Caco-2 (cell line): ENCODE measurements at regions not wholly inside any gene's neighbourhood (a gene's known extent, or its start where the extent isn't known, plus 50 kb on each side); places are given as distances from the start of the nearest gene placed in this dataset.

Experiments used
- BruUV-seq: library from RNA; stranded (reverse); fragments of 400-500 nt; replicated peaks from 2 replicates; lab custom pipeline; 2021; lab: Mats Ljungman, UMichigan
- CTCF ChIA-PET: fragments of 300-600 bp; sonication (Branson Sonifier 250); formaldehyde crosslinking; loops from one replicate; lab custom pipeline; 2022; ENCODE audit warnings: antibody characterized with exemption; lab: Charles Lee
- POLR2A ChIA-PET: fragments of 300-600 bp; sonication (Branson Sonifier 250); formaldehyde crosslinking; loops from one replicate; lab custom pipeline; 2022; ENCODE audit warnings: antibody characterized with exemption; lab: Charles Lee
- DNase-seq, 2 experiments: peaks; one replicate each; pipeline versions ENCODE4 v3.0.0 to v3.0.0-alpha.2; 2020 to 2022
- H3K27me3 ChIP-seq: replicated peaks from 2 replicates; pipeline ENCODE4 v1.6.0; 2011; ENCODE audit warnings: low read length; ENCODE audit not compliant: control insufficient read depth, insufficient read depth
- H3K36me3 ChIP-seq: 2 replicates; pipeline ENCODE4 v1.5.1; 2011; ENCODE audit warnings: low read length; ENCODE audit not compliant: control insufficient read depth, insufficient read depth
- H3K4me1 ChIP-seq: fragments of 250-450 bp; sonication (Bioruptor Pico); 2 replicates; pipeline ENCODE4 v1.5.1; 2020; ENCODE audit warnings: mild to moderate bottlenecking
- H3K4me3 ChIP-seq: 2 replicates; pipeline ENCODE4 v1.5.1; 2011; ENCODE audit warnings: low read depth, mild to moderate bottlenecking, control low read depth, low read length
- H3K9me3 ChIP-seq: fragments of 250-450 bp; sonication (Bioruptor Pico); 2 replicates; pipeline ENCODE4 v1.5.1; 2020; ENCODE audit warnings: mild to moderate bottlenecking, moderate library complexity
- H3K27ac Mint-ChIP-seq: one replicate; pipeline ENCODE4 v1.8.0; 2022; ENCODE audit warnings: mixed read lengths; ENCODE audit not compliant: unreplicated experiment
- H3K27me3 Mint-ChIP-seq: one replicate; pipeline ENCODE4 v1.8.0; 2022; ENCODE audit warnings: mixed read lengths; ENCODE audit not compliant: insufficient read depth, unreplicated experiment
- H3K36me3 Mint-ChIP-seq: one replicate; pipeline ENCODE4 v1.8.0; 2022; ENCODE audit warnings: mild to moderate bottlenecking, mixed read lengths; ENCODE audit not compliant: insufficient read depth, unreplicated experiment
- H3K4me1 Mint-ChIP-seq: one replicate; pipeline ENCODE4 v1.8.0; 2022; ENCODE audit warnings: low read depth, mixed read lengths; ENCODE audit not compliant: unreplicated experiment
- H3K4me3 Mint-ChIP-seq: one replicate; pipeline ENCODE4 v1.8.0; 2022; ENCODE audit warnings: mild to moderate bottlenecking, moderate library complexity, mixed read lengths; ENCODE audit not compliant: unreplicated experiment
- H3K9me3 Mint-ChIP-seq: one replicate; pipeline ENCODE4 v1.8.0; 2022; ENCODE audit warnings: mixed read lengths; ENCODE audit not compliant: unreplicated experiment
- intact Hi-C: fragments of 100-400 bp; cut with micrococcal nuclease; formaldehyde crosslinking; loops from one replicate; pipeline ENCODE4 v1.10.0; 2022; ENCODE audit not compliant: unreplicated experiment
- TF ChIP-seq, protein P1 (sequence below), 2 experiments: fragments of 200-600 bp in 1 of 2; IDR thresholded peaks; 1 replicate in 1 of 2; 2 replicates in 1 of 2; pipeline versions ENCODE4 v1.5.1 to v1.8.0; 2011 to 2022; ENCODE audit warnings: antibody characterized with exemption in 1 of 2, control low read depth in 1 of 2, inconsistent platforms in 1 of 2, low read depth in 1 of 2, low read length in 1 of 2, mild to moderate bottlenecking in 1 of 2, moderate library complexity in 1 of 2; ENCODE audit not compliant: insufficient read depth in 1 of 2, severe bottlenecking in 1 of 2, unreplicated experiment in 1 of 2

DNA sequence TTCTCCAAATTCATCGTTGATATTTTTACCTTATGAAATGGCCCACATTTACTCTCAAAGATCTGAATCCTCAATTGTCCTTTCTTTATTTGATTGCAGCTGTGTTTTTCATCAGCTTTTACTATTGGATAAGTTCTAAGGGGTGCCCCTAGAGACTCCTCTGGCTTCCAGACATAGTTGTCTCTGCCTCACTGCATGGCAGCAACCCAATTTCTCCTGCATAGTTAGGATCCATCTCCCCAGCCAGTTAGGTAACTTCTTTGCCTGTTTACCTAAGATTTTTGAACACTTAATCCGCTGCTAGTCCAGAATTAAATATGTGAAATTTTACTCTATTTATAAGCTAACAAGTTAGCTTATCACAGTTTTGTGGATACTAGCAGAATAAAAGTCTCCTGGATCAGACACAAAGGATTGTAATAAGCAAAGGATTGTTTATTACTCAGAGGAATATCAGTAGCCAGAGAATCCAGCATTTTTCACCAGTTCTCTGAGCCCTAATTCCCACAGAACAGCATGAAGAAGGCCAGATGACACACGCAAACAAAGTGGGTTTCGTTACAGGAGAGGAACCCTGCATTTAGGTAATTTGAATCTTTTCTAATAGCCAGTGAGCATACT is 101.1 kb downstream of the BBS10 start:
- H3K4me1 Mint-ChIP-seq, result no peaks in the 10 kb centered on the region
- H3K4me3 ChIP-seq, result no peak overlapping the region
- BruUV-seq, result no TSS peak
- intact Hi-C loops, result no loop called here
- TF ChIP-seq, protein P1, sequence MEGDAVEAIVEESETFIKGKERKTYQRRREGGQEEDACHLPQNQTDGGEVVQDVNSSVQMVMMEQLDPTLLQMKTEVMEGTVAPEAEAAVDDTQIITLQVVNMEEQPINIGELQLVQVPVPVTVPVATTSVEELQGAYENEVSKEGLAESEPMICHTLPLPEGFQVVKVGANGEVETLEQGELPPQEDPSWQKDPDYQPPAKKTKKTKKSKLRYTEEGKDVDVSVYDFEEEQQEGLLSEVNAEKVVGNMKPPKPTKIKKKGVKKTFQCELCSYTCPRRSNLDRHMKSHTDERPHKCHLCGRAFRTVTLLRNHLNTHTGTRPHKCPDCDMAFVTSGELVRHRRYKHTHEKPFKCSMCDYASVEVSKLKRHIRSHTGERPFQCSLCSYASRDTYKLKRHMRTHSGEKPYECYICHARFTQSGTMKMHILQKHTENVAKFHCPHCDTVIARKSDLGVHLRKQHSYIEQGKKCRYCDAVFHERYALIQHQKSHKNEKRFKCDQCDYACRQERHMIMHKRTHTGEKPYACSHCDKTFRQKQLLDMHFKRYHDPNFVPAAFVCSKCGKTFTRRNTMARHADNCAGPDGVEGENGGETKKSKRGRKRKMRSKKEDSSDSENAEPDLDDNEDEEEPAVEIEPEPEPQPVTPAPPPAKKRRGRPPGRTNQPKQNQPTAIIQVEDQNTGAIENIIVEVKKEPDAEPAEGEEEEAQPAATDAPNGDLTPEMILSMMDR (IDR thresholded peaks at IDR 0.05; ENCODE audit: insufficient read depth in 1 of 2, low read depth in 1 of 2, low read length in 1 of 2, severe bottlenecking in 1 of 2, unreplicated experiment in 1 of 2), result no peak
- H3K27me3 ChIP-seq, result no peaks in the 10 kb centered on the region
- no peaks in the 10 kb centered on the region for H3K36me3 Mint-ChIP-seq
- no peaks in the 10 kb centered on the region for H3K9me3 Mint-ChIP-seq
- ChIA-PET POLR2A (no interaction called here), CTCF (no interaction called here)
- no peaks in the 10 kb centered on the region for H3K4me1 ChIP-seq
- H3K27ac Mint-ChIP-seq, result no peak overlapping the region
- H3K36me3 ChIP-seq, result no peaks in the 10 kb centered on the region
- no peak for DNase-seq
- no peak overlapping the region for H3K4me3 Mint-ChIP-seq
- H3K27me3 Mint-ChIP-seq, result no peaks in the 10 kb centered on the region
- H3K9me3 ChIP-seq, result no peaks in the 10 kb centered on the region

DNA sequence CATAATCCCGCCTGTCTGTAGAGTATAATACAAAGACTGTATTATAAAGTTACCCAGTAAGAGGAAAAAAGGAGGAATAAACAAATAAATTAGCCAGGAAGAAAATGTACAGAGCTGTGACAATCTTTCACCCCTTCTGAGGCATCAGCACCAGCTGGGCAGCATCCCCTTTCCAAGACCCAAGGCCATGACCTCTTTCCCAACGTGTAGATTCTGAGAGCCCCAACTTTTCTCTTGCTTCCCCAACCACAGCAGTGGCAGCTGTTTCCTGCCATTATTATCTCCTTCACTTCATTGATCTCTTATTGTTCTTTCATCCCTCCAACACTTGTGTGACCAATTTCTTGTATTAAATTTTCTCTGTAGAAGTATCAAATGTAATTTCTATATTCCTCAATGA is 101.6 kb downstream of the BBS10 start:
- Mint-ChIP-seq H3K4me3 (no peak overlapping the region), H3K36me3 (no peaks in the 10 kb centered on the region), H3K27me3 (no peaks in the 10 kb centered on the region), H3K4me1 (no peaks in the 10 kb centered on the region), H3K9me3 (no peaks in the 10 kb centered on the region), H3K27ac (no peak overlapping the region)
- TF ChIP-seq, protein P1 (IDR thresholded peaks at IDR 0.05; ENCODE audit: insufficient read depth in 1 of 2, low read depth in 1 of 2, low read length in 1 of 2, severe bottlenecking in 1 of 2, unreplicated experiment in 1 of 2), result no peak
- H3K9me3 ChIP-seq, result no peaks in the 10 kb centered on the region
- no peaks in the 10 kb centered on the region for H3K36me3 ChIP-seq
- H3K4me3 ChIP-seq, result no peak overlapping the region
- BruUV-seq, result no TSS peak
- H3K4me1 ChIP-seq, result no peaks in the 10 kb centered on the region
- H3K27me3 ChIP-seq, result no peaks in the 10 kb centered on the region
- POLR2A ChIA-PET, result no interaction called here
- no peak for DNase-seq
- intact Hi-C loops, result no loop called here
- CTCF ChIA-PET, result no interaction called here

DNA sequence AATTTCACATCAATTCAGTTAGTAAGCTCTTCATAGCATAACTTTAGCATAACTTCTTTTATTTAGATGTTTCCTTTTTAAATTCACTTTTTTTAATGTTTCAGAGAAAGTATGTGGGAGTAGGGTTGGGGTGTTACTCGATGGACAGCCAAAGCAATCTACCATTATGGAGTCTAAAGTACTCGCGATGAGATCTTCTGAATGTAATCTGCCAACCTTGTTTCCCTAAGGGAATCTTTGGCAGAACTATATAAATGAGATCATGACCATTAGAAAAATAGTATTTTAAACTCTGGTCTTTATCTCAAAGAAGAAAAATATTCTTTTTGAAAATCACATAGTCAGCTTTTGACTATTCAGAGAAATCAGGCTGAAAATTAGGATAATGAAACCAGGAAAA is 103.9 kb downstream of the BBS10 start:
- H3K9me3 Mint-ChIP-seq, result no peaks in the 10 kb centered on the region
- Histone ChIP-seq H3K27me3 (no peaks in the 10 kb centered on the region), H3K9me3 (no peaks in the 10 kb centered on the region), H3K4me3 (no peak overlapping the region), H3K4me1 (no peaks in the 10 kb centered on the region), H3K36me3 (no peaks in the 10 kb centered on the region)
- no peaks in the 10 kb centered on the region for H3K27me3 Mint-ChIP-seq
- H3K4me1 Mint-ChIP-seq, result no peaks in the 10 kb centered on the region
- no peak overlapping the region for H3K27ac Mint-ChIP-seq
- intact Hi-C loops, result no loop called here
- no TSS peak for BruUV-seq
- CTCF ChIA-PET, result no interaction called here
- POLR2A ChIA-PET, result no interaction called here
- no peak for DNase-seq
- TF ChIP-seq, protein P1 (IDR thresholded peaks at IDR 0.05; ENCODE audit: insufficient read depth in 1 of 2, low read depth in 1 of 2, low read length in 1 of 2, severe bottlenecking in 1 of 2, unreplicated experiment in 1 of 2), result no peak
- H3K36me3 Mint-ChIP-seq, result no peaks in the 10 kb centered on the region
- H3K4me3 Mint-ChIP-seq, result no peak overlapping the region
